ENCODE measurements at regions not wholly inside any gene's neighbourhood (a gene's known extent, or its start where the extent isn't known, plus 50 kb on each side); places are given as distances from the start of the nearest gene placed in this dataset.
"Not testable (repeated sequence)": the region's sequence is repeated elsewhere in the genome, so short reads cannot be mapped to it uniquely, and the experiment has no call there.

GRCh38 chr10:4270116-4270515 is 485.1 kb upstream of the KLF6 start:
- 45% methylated on average over 4 of the region's 4 CpGs for WGBS
- H3K27me3 ChIP-seq (ENCODE audit: control insufficient read depth in 4 of 4, insufficient read depth in 4 of 4, low read length in 3 of 4) = no peaks in the 10 kb centered on the region
- no peak for DNase-seq (ENCODE audit: low spot score)
- H3K9me3 ChIP-seq (ENCODE audit: control insufficient read depth in 4 of 4, low read length in 3 of 4) = no peaks in the 10 kb centered on the region
- H3K36me3 ChIP-seq (ENCODE audit: control insufficient read depth in 4 of 4, insufficient read depth in 3 of 4, low read depth in 1 of 4, low read length in 3 of 4) = no peaks in the 10 kb centered on the region
- TF ChIP-seq FOXA2 (IDR thresholded peaks at IDR 0.05) (no peak), GABPA (IDR thresholded peaks at IDR 0.05 in 1 of 2, conservative IDR thresholded peaks at IDR 0.05 in 1 of 2) (peak; percentile 9 to 25)
- no peak overlapping the region for H3K9ac ChIP-seq (ENCODE audit: low read depth in 1 of 2, low read length in 2 of 2)
- no peak overlapping the region for H3K27ac ChIP-seq (ENCODE audit: low read depth in 1 of 2, low read length in 2 of 2)
- H3K4me1 ChIP-seq (ENCODE audit: control insufficient read depth in 4 of 4, insufficient read depth in 4 of 4, low read length in 3 of 4) = no peaks in the 10 kb centered on the region
- no peak overlapping the region for H3K4me3 ChIP-seq (ENCODE audit: low read depth in 1 of 3, low read length in 3 of 3)

- not testable (repeated sequence) for H3K9ac ChIP-seq (ENCODE audit: low read depth in 1 of 2, low read length in 2 of 2); DNase-seq (ENCODE audit: low spot score); H3K4me1 ChIP-seq (ENCODE audit: control insufficient read depth in 4 of 4, insufficient read depth in 4 of 4, low read length in 3 of 4); H3K27me3 ChIP-seq (ENCODE audit: control insufficient read depth in 4 of 4, insufficient read depth in 4 of 4, low read length in 3 of 4); H3K9me3 ChIP-seq (ENCODE audit: control insufficient read depth in 4 of 4, low read length in 3 of 4); H3K4me3 ChIP-seq (ENCODE audit: low read depth in 1 of 3, low read length in 3 of 3); H3K36me3 ChIP-seq (ENCODE audit: control insufficient read depth in 4 of 4, insufficient read depth in 3 of 4, low read depth in 1 of 4, low read length in 3 of 4); H3K27ac ChIP-seq (ENCODE audit: low read depth in 1 of 2, low read length in 2 of 2)
- 89% methylated on average over 6 of the region's 6 CpGs for WGBS
Observed at GRCh38 chr10:4268490-4268889, 483.5 kb upstream of the KLF6 start.

- Histone ChIP-seq H3K4me1 (ENCODE audit: control insufficient read depth in 4 of 4, insufficient read depth in 4 of 4, low read length in 3 of 4) (peaks cover 0 to 10% (median 6%) of the 10 kb centered on the region in 4 donors), H3K27me3 (ENCODE audit: control insufficient read depth in 4 of 4, insufficient read depth in 4 of 4, low read length in 3 of 4) (no peaks in the 10 kb centered on the region), H3K9ac (ENCODE audit: low read depth in 1 of 2, low read length in 2 of 2) (no peak overlapping the region), H3K27ac (ENCODE audit: low read depth in 1 of 2, low read length in 2 of 2) (no peak overlapping the region), H3K36me3 (ENCODE audit: control insufficient read depth in 4 of 4, insufficient read depth in 3 of 4, low read depth in 1 of 4, low read length in 3 of 4) (no peaks in the 10 kb centered on the region), H3K4me3 (ENCODE audit: low read depth in 1 of 3, low read length in 3 of 3) (no peak overlapping the region), H3K9me3 (ENCODE audit: control insufficient read depth in 4 of 4, low read length in 3 of 4) (no peaks in the 10 kb centered on the region)
- no peak for TF ChIP-seq JUND (IDR thresholded peaks at IDR 0.05)
- peak in 1 of 2 donors; percentile 22 for TF ChIP-seq EGR1 (IDR thresholded peaks at IDR 0.05; ENCODE audit: low read depth in 2 of 2)
- 68% methylated on average over 8 of the region's 8 CpGs for WGBS
- DNase-seq (ENCODE audit: low spot score) = no peak
Observed at GRCh38 chr10:4267086-4267773, 482.2 kb upstream of the KLF6 start.

GRCh38 chr10:4266416-4267085 is 481.5 kb upstream of the KLF6 start:
- Histone ChIP-seq H3K27me3 (ENCODE audit: control insufficient read depth in 4 of 4, insufficient read depth in 4 of 4, low read length in 3 of 4) (no peaks in the 10 kb centered on the region), H3K9me3 (ENCODE audit: control insufficient read depth in 4 of 4, low read length in 3 of 4) (no peaks in the 10 kb centered on the region), H3K4me3 (ENCODE audit: low read depth in 1 of 3, low read length in 3 of 3) (no peak overlapping the region), H3K4me1 (ENCODE audit: control insufficient read depth in 4 of 4, insufficient read depth in 4 of 4, low read length in 3 of 4) (peaks cover 0 to 10% (median 6%) of the 10 kb centered on the region in 4 donors), H3K9ac (ENCODE audit: low read depth in 1 of 2, low read length in 2 of 2) (no peak overlapping the region), H3K36me3 (ENCODE audit: control insufficient read depth in 4 of 4, insufficient read depth in 3 of 4, low read depth in 1 of 4, low read length in 3 of 4) (no peaks in the 10 kb centered on the region), H3K27ac (ENCODE audit: low read depth in 1 of 2, low read length in 2 of 2) (no peak overlapping the region)
- WGBS = 64% methylated on average over 4 of the region's 4 CpGs
- no peak for DNase-seq (ENCODE audit: low spot score)
- TF ChIP-seq HNF4G (IDR thresholded peaks at IDR 0.05) = no peak
- TF ChIP-seq RXRA (IDR thresholded peaks at IDR 0.05) = no peak
- TF ChIP-seq REST (IDR thresholded peaks at IDR 0.05) = no peak
- no peak for TF ChIP-seq JUND (IDR thresholded peaks at IDR 0.05)
- TF ChIP-seq YY1 (IDR thresholded peaks at IDR 0.05) = no peak
- TF ChIP-seq ZBTB33 (IDR thresholded peaks at IDR 0.05) = no peak
- no peak for TF ChIP-seq NR2F2 (IDR thresholded peaks at IDR 0.05)
- TF ChIP-seq CTCF (IDR thresholded peaks at IDR 0.05; ENCODE audit: low read depth, low read length, missing input control) = no peak
- no peak for TF ChIP-seq EGR1 (IDR thresholded peaks at IDR 0.05; ENCODE audit: low read depth in 2 of 2)
- TF ChIP-seq GABPA (IDR thresholded peaks at IDR 0.05 in 1 of 2, conservative IDR thresholded peaks at IDR 0.05 in 1 of 2) = no peak
- TF ChIP-seq ATF3 (IDR thresholded peaks at IDR 0.05) = no peak
- TF ChIP-seq TAF1 (conservative IDR thresholded peaks at IDR 0.05) = no peak
- TF ChIP-seq RAD21 (IDR thresholded peaks at IDR 0.05) = no peak
- TF ChIP-seq FOXA2 (IDR thresholded peaks at IDR 0.05) = no peak
- TF ChIP-seq SP1 (IDR thresholded peaks at IDR 0.05) = no peak

Data from liver (tissue), 8 donors.